Upper lobe of right lung (tissue), 1 donor: ENCODE measurements at regions not wholly inside any gene's neighbourhood (a gene's known extent, or its start where the extent isn't known, plus 50 kb on each side); places are given as distances from the start of the nearest gene placed in this dataset.

Source experiments
- ATAC-seq: fragments of 200-7000 bp; cut with Tn5 transposase; one replicate; pipeline ENCODE4 v1.9.1; 2020; ENCODE audit warnings: mild to moderate bottlenecking, moderate library complexity
- DNase-seq: peaks from one replicate; pipeline ENCODE4 v3.0.0-alpha.2; 2020
- H3K27ac ChIP-seq: fragments of 200-600 bp; one replicate; pipeline ENCODE4 v1.8.0; 2022
- H3K27me3 ChIP-seq: fragments of 200-600 bp; one replicate; pipeline ENCODE4 v1.8.0; 2022; ENCODE audit warnings: mild to moderate bottlenecking
- H3K36me3 ChIP-seq: fragments of 200-600 bp; one replicate; pipeline ENCODE4 v1.8.0; 2022
- H3K4me1 ChIP-seq: fragments of 200-600 bp; one replicate; pipeline ENCODE4 v1.8.0; 2022
- H3K4me3 ChIP-seq: fragments of 200-600 bp; one replicate; pipeline ENCODE4 v1.8.0; 2022; ENCODE audit warnings: mild to moderate bottlenecking
- H3K9me3 ChIP-seq: fragments of 200-600 bp; one replicate; pipeline ENCODE4 v1.8.0; 2022
- CTCF ChIP-seq: fragments of 200-600 bp; IDR thresholded peaks from one replicate; pipeline ENCODE4 v1.8.0; 2022; ENCODE audit warnings: antibody characterized with exemption
- intact Hi-C: fragments of 100-400 bp; cut with DNase I; formaldehyde crosslinking; loops from one replicate; pipeline ENCODE4 v1.11.0; 2022
- donor health status: DM: no; HTN: yes; CAD: no; lungs with severe emphysema.

- intact Hi-C loops, result no loop called here
- no peak for TF ChIP-seq CTCF
These were observed 107.8 kb upstream of the CHORDC1 start for GRCh38 chr11:90330632-90331031.

DNA sequence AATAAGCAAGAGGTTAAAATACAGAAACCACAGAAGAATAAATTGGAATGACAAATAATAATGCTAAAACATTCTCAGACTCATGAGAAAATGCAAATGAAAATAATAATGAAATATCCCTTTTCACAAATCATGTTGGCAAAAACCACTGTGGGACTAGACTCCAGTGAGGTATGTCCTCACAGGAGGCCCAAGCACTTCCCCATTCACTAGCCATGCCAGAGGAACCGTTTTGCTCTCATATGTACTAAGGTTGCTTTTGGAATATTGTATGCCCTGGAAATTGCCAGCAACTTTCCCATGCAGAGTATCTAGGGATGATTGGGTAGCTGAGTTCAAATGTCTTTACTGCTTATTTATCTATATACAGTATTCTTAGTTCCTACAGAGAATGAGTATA, 106.2 kb upstream of the CHORDC1 start:
- DNase-seq (no peak), ATAC-seq (no peak)
- Histone ChIP-seq H3K36me3 (no peaks in the 10 kb centered on the region), H3K4me1 (no peaks in the 10 kb centered on the region), H3K4me3 (no peak overlapping the region), H3K27me3 (no peaks in the 10 kb centered on the region), H3K27ac (no peak overlapping the region), H3K9me3 (no peaks in the 10 kb centered on the region)
- TF ChIP-seq CTCF, result no peak
- intact Hi-C loops, result no loop called here

More at GRCh38 chr11:90330632-90331031, 107.8 kb upstream of the CHORDC1 start:
- ATAC-seq, result no peak
- H3K9me3 ChIP-seq, result no peaks in the 10 kb centered on the region
- no peak overlapping the region for H3K27ac ChIP-seq
- no peak overlapping the region for H3K4me3 ChIP-seq
- no peaks in the 10 kb centered on the region for H3K36me3 ChIP-seq
- no peak for DNase-seq
- H3K27me3 ChIP-seq, result no peaks in the 10 kb centered on the region
- no peaks in the 10 kb centered on the region for H3K4me1 ChIP-seq

- H3K27me3 ChIP-seq, result no peaks in the 10 kb centered on the region
- no peak for TF ChIP-seq CTCF
- no peaks in the 10 kb centered on the region for H3K4me1 ChIP-seq
- no peaks in the 10 kb centered on the region for H3K9me3 ChIP-seq
- ATAC-seq, result peak; percentile 21
- H3K4me3 ChIP-seq, result no peak overlapping the region
- intact Hi-C loops, result no loop called here
- DNase-seq, result no peak
- H3K27ac ChIP-seq, result no peak overlapping the region
- no peaks in the 10 kb centered on the region for H3K36me3 ChIP-seq
These were observed 103.8 kb upstream of the CHORDC1 start for GRCh38 chr11:90326647-90327046.

- intact Hi-C loops, result no loop called here
- H3K4me1 ChIP-seq, result no peaks in the 10 kb centered on the region
- ATAC-seq (no peak), DNase-seq (no peak)
- no peaks in the 10 kb centered on the region for H3K36me3 ChIP-seq
- H3K4me3 ChIP-seq, result no peak overlapping the region
- no peaks in the 10 kb centered on the region for H3K9me3 ChIP-seq
- no peak overlapping the region for H3K27ac ChIP-seq
- TF ChIP-seq CTCF, result no peak
- no peaks in the 10 kb centered on the region for H3K27me3 ChIP-seq
These were observed 100.4 kb upstream of the CHORDC1 start for GRCh38 chr11:90323289-90323688.

GRCh38 chr11:90321018-90321417, 98.2 kb upstream of the CHORDC1 start:
- Histone ChIP-seq H3K9me3 (no peaks in the 10 kb centered on the region), H3K27ac (no peak overlapping the region), H3K27me3 (no peaks in the 10 kb centered on the region), H3K36me3 (no peaks in the 10 kb centered on the region), H3K4me3 (no peak overlapping the region), H3K4me1 (no peaks in the 10 kb centered on the region)
- intact Hi-C loops, result no loop called here
- TF ChIP-seq CTCF, result no peak
- DNase-seq (no peak), ATAC-seq (no peak)

- Histone ChIP-seq H3K4me1 (no peaks in the 10 kb centered on the region), H3K27me3 (no peaks in the 10 kb centered on the region), H3K4me3 (no peak overlapping the region), H3K27ac (no peak overlapping the region), H3K36me3 (no peaks in the 10 kb centered on the region), H3K9me3 (no peaks in the 10 kb centered on the region)
- intact Hi-C loops, result no loop called here
- DNase-seq, result no peak
- no peak for TF ChIP-seq CTCF
- no peak for ATAC-seq
These were observed 95.8 kb upstream of the CHORDC1 start for GRCh38 chr11:90318651-90319050.
